ENCODE measurements at regions not wholly inside any gene's neighbourhood (a gene's known extent, or its start where the extent isn't known, plus 50 kb on each side); places are given as distances from the start of the nearest gene placed in this dataset.

- Mint-ChIP-seq H3K4me1 (ENCODE audit: low read depth) (no peaks in the 10 kb centered on the region), H3K9me3 (ENCODE audit: low read depth) (peaks cover 9% of the 10 kb centered on the region), H3K36me3 (ENCODE audit: insufficient read depth) (peaks cover 2% of the 10 kb centered on the region), H3K4me3 (ENCODE audit: low read depth) (no peak overlapping the region), H3K27ac (no peak overlapping the region), H3K27me3 (no peaks in the 10 kb centered on the region)
- TF ChIP-seq CTCF (IDR thresholded peaks at IDR 0.05; ENCODE audit: unreplicated experiment): no peak
- DNase-seq (ENCODE audit: low spot score, unreplicated experiment): no peak
Observed at GRCh38 chr2:220955776-220956175, 616.3 kb downstream of the EPHA4 start.

GRCh38 chr2:220956429-220956828 lies 615.7 kb downstream of the EPHA4 start:
- Mint-ChIP-seq H3K36me3 (ENCODE audit: insufficient read depth) (peaks cover 2% of the 10 kb centered on the region), H3K27me3 (no peaks in the 10 kb centered on the region)

GRCh38 chr2:220959391-220959802 lies 612.7 kb downstream of the EPHA4 start:
- Mint-ChIP-seq H3K4me3 (ENCODE audit: low read depth) (no peak overlapping the region), H3K4me1 (ENCODE audit: low read depth) (no peaks in the 10 kb centered on the region), H3K9me3 (ENCODE audit: low read depth) (peaks cover 6% of the 10 kb centered on the region), H3K27ac (no peak overlapping the region), H3K36me3 (ENCODE audit: insufficient read depth) (no peaks in the 10 kb centered on the region), H3K27me3 (no peaks in the 10 kb centered on the region)
- DNase-seq (ENCODE audit: low spot score, unreplicated experiment): no peak
- no peak for TF ChIP-seq CTCF (IDR thresholded peaks at IDR 0.05; ENCODE audit: unreplicated experiment)

More at GRCh38 chr2:220956429-220956828, 615.7 kb downstream of the EPHA4 start:
- no peak for TF ChIP-seq CTCF (IDR thresholded peaks at IDR 0.05; ENCODE audit: unreplicated experiment)
- H3K27ac Mint-ChIP-seq: no peak overlapping the region
- H3K4me1 Mint-ChIP-seq (ENCODE audit: low read depth): no peaks in the 10 kb centered on the region
- peaks cover 11% of the 10 kb centered on the region for H3K9me3 Mint-ChIP-seq (ENCODE audit: low read depth)
- no peak for DNase-seq (ENCODE audit: low spot score, unreplicated experiment)
- no peak overlapping the region for H3K4me3 Mint-ChIP-seq (ENCODE audit: low read depth)

- Mint-ChIP-seq H3K9me3 (ENCODE audit: low read depth) (peaks cover 6% of the 10 kb centered on the region), H3K36me3 (ENCODE audit: insufficient read depth) (no peaks in the 10 kb centered on the region), H3K27ac (no peak overlapping the region), H3K4me1 (ENCODE audit: low read depth) (no peaks in the 10 kb centered on the region), H3K27me3 (no peaks in the 10 kb centered on the region), H3K4me3 (ENCODE audit: low read depth) (no peak overlapping the region)
- no peak for DNase-seq (ENCODE audit: low spot score, unreplicated experiment)
- TF ChIP-seq CTCF (IDR thresholded peaks at IDR 0.05; ENCODE audit: unreplicated experiment): no peak
Observed at GRCh38 chr2:220961143-220961860, 610.8 kb downstream of the EPHA4 start.

GRCh38 chr2:220962556-220962955 lies 609.5 kb downstream of the EPHA4 start:
- no peak for TF ChIP-seq CTCF (IDR thresholded peaks at IDR 0.05; ENCODE audit: unreplicated experiment)
- Mint-ChIP-seq H3K27me3 (no peaks in the 10 kb centered on the region), H3K36me3 (ENCODE audit: insufficient read depth) (no peaks in the 10 kb centered on the region), H3K4me3 (ENCODE audit: low read depth) (no peak overlapping the region), H3K4me1 (ENCODE audit: low read depth) (no peaks in the 10 kb centered on the region), H3K9me3 (ENCODE audit: low read depth) (peaks cover 3% of the 10 kb centered on the region), H3K27ac (no peak overlapping the region)
- no peak for DNase-seq (ENCODE audit: low spot score, unreplicated experiment)
